ENCODE measurements at regions not wholly inside any gene's neighbourhood (a gene's known extent, or its start where the extent isn't known, plus 50 kb on each side); places are given as distances from the start of the nearest gene placed in this dataset.
"Not testable (repeated sequence)": the region's sequence is repeated elsewhere in the genome, so short reads cannot be mapped to it uniquely, and the experiment has no call there.

- intact Hi-C loops (cut with DNase I; ENCODE audit: low total_unique reads); H3K4me3 ChIP-seq; H3K36me3 ChIP-seq; H3K4me1 ChIP-seq; H3K27me3 ChIP-seq; H3K27ac ChIP-seq; H3K9me3 ChIP-seq; DNase-seq: not testable (repeated sequence)
- in situ Hi-C loops (cut with MboI; ENCODE audit: low pct_ligation_motif_present in 1 of 4, low pct_unique_long_range_greater_than_20kb in 1 of 4, low sequenced_read_pairs in 3 of 4): loop anchor here in 1 of 4 donors (25.0 kb wide), 1 partner anchor 351 kb away; no protein-coding TSS in a partner anchor
- WGBS, 2 donors (ENCODE audit: low coverage in 1 of 2): 61 to 67% methylated on average over 3 of the region's 3 CpGs
These were observed 69.1 kb downstream of the ZNF518B start for GRCh38 chr4:10388146-10388545.

GRCh38 chr4:10385994-10386394 is 71.2 kb downstream of the ZNF518B start:
- Histone ChIP-seq H3K4me3 (no peak overlapping the region), H3K27ac (no peak overlapping the region), H3K4me1 (peaks cover 0 to 7% (median 0%) of the 10 kb centered on the region in 4 donors), H3K9me3 (no peaks in the 10 kb centered on the region), H3K27me3 (no peaks in the 10 kb centered on the region), H3K36me3 (no peaks in the 10 kb centered on the region)
- whole genome bisulfite sequencing, 2 donors (ENCODE audit: low coverage in 1 of 2): 90 to 100% methylated on average over 1 to 3 of the region's 3 CpGs
- intact Hi-C loops (cut with DNase I; ENCODE audit: low total_unique reads): no loop called here
- no peak for TF ChIP-seq EP300 (IDR thresholded peaks at IDR 0.05; ENCODE audit: low read depth)
- DNase-seq: no peak
- in situ Hi-C loops (cut with MboI; ENCODE audit: low pct_ligation_motif_present in 1 of 4, low pct_unique_long_range_greater_than_20kb in 1 of 4, low sequenced_read_pairs in 3 of 4): loop anchor here in 1 of 4 donors (25.0 kb wide), 1 partner anchor 349 kb away; no protein-coding TSS in a partner anchor

GRCh38 chr4:10384974-10385373 is 72.3 kb downstream of the ZNF518B start:
- H3K36me3 ChIP-seq: no peaks in the 10 kb centered on the region
- intact Hi-C loops (cut with DNase I; ENCODE audit: low total_unique reads): no loop called here
- H3K27ac ChIP-seq: no peak overlapping the region
- H3K4me1 ChIP-seq: peaks cover 0 to 7% (median 0%) of the 10 kb centered on the region in 4 donors
- no peaks in the 10 kb centered on the region for H3K27me3 ChIP-seq
- H3K4me3 ChIP-seq: no peak overlapping the region
- no peak for DNase-seq
- in situ Hi-C loops (cut with MboI; ENCODE audit: low pct_ligation_motif_present in 1 of 4, low pct_unique_long_range_greater_than_20kb in 1 of 4, low sequenced_read_pairs in 3 of 4): loop anchor here in 1 of 4 donors (25.0 kb wide), 1 partner anchor 348 kb away; no protein-coding TSS in a partner anchor
- H3K9me3 ChIP-seq: no peaks in the 10 kb centered on the region
- TF ChIP-seq, protein P1, sequence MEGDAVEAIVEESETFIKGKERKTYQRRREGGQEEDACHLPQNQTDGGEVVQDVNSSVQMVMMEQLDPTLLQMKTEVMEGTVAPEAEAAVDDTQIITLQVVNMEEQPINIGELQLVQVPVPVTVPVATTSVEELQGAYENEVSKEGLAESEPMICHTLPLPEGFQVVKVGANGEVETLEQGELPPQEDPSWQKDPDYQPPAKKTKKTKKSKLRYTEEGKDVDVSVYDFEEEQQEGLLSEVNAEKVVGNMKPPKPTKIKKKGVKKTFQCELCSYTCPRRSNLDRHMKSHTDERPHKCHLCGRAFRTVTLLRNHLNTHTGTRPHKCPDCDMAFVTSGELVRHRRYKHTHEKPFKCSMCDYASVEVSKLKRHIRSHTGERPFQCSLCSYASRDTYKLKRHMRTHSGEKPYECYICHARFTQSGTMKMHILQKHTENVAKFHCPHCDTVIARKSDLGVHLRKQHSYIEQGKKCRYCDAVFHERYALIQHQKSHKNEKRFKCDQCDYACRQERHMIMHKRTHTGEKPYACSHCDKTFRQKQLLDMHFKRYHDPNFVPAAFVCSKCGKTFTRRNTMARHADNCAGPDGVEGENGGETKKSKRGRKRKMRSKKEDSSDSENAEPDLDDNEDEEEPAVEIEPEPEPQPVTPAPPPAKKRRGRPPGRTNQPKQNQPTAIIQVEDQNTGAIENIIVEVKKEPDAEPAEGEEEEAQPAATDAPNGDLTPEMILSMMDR (IDR thresholded peaks at IDR 0.05): no peak
- TF ChIP-seq EP300 (IDR thresholded peaks at IDR 0.05; ENCODE audit: low read depth): no peak
- no peak for TF ChIP-seq POLR2AphosphoS5 (IDR thresholded peaks at IDR 0.05)
- no peak for TF ChIP-seq POLR2A (IDR thresholded peaks at IDR 0.05)
- WGBS, 2 donors (ENCODE audit: low coverage in 1 of 2): 47 to 100% methylated on average over 1 of the region's 1 CpG

DNA sequence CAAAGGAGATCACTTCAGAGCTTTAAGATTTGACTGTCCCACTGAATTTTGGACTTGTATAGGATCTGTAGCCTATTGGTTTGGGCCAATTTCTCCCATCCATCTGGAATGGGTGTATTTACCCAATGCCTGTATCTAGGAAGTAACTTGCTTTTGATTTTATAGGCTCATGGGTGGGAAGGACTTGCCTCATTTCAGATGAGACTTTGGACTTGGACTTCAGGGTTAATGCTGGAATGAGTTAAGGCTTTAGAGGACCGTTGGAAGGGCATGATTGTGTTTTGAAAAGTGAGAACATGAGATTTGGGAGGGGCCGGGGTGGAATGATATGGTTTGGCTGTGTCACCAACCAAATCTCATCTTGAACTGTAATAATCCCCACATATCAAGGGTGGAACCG is 73.8 kb downstream of the ZNF518B start:
- no peaks in the 10 kb centered on the region for H3K9me3 ChIP-seq
- no peak for TF ChIP-seq POLR2AphosphoS5 (IDR thresholded peaks at IDR 0.05)
- TF ChIP-seq EP300 (IDR thresholded peaks at IDR 0.05; ENCODE audit: low read depth): no peak
- TF ChIP-seq, protein P1 (IDR thresholded peaks at IDR 0.05): no peak
- no peak for TF ChIP-seq POLR2A (IDR thresholded peaks at IDR 0.05)
- no peak overlapping the region for H3K27ac ChIP-seq
- in situ Hi-C loops (cut with MboI; ENCODE audit: low pct_ligation_motif_present in 1 of 4, low pct_unique_long_range_greater_than_20kb in 1 of 4, low sequenced_read_pairs in 3 of 4): loop anchor here in 1 of 4 donors (25.0 kb wide), 1 partner anchor 346 kb away; no protein-coding TSS in a partner anchor
- intact Hi-C loops (cut with DNase I; ENCODE audit: low total_unique reads): no loop called here
- H3K4me3 ChIP-seq: no peak overlapping the region
- H3K36me3 ChIP-seq: no peaks in the 10 kb centered on the region
- H3K27me3 ChIP-seq: no peaks in the 10 kb centered on the region
- DNase-seq: peak; percentile 11
- H3K4me1 ChIP-seq: peaks cover 0 to 7% (median 0%) of the 10 kb centered on the region in 4 donors
- 38 to 43% methylated on average over 2 to 3 of the region's 3 CpGs for WGBS, 2 donors (ENCODE audit: low coverage in 1 of 2)

GRCh38 chr4:10382171-10382570 is 75.1 kb downstream of the ZNF518B start:
- H3K36me3 ChIP-seq; intact Hi-C loops (cut with DNase I; ENCODE audit: low total_unique reads); H3K4me1 ChIP-seq; H3K4me3 ChIP-seq; H3K9me3 ChIP-seq; H3K27me3 ChIP-seq; H3K27ac ChIP-seq; DNase-seq: not testable (repeated sequence)
- in situ Hi-C loops (cut with MboI; ENCODE audit: low pct_ligation_motif_present in 1 of 4, low pct_unique_long_range_greater_than_20kb in 1 of 4, low sequenced_read_pairs in 3 of 4): loop anchor here in 1 of 4 donors (25.0 kb wide), 1 partner anchor 345 kb away; no protein-coding TSS in a partner anchor
- 86 to 97% methylated on average over 1 of the region's 1 CpG for WGBS, 2 donors (ENCODE audit: low coverage in 1 of 2)

GRCh38 chr4:10381146-10381545 is 76.1 kb downstream of the ZNF518B start:
- DNase-seq: no peak
- Histone ChIP-seq H3K4me3 (no peak overlapping the region), H3K27ac (no peak overlapping the region), H3K36me3 (no peaks in the 10 kb centered on the region), H3K9me3 (no peaks in the 10 kb centered on the region), H3K4me1 (peaks cover 0 to 7% (median 0%) of the 10 kb centered on the region in 4 donors), H3K27me3 (no peaks in the 10 kb centered on the region)
- WGBS, 2 donors (ENCODE audit: low coverage in 1 of 2): 81 to 89% methylated on average over 2 to 4 of the region's 4 CpGs
- in situ Hi-C loops (cut with MboI; ENCODE audit: low pct_ligation_motif_present in 1 of 4, low pct_unique_long_range_greater_than_20kb in 1 of 4, low sequenced_read_pairs in 3 of 4): loop anchor here in 1 of 4 donors (25.0 kb wide), 1 partner anchor 344 kb away; no protein-coding TSS in a partner anchor
- intact Hi-C loops (cut with DNase I; ENCODE audit: low total_unique reads): no loop called here
- TF ChIP-seq EP300 (IDR thresholded peaks at IDR 0.05; ENCODE audit: low read depth): no peak
- TF ChIP-seq, protein P1 (IDR thresholded peaks at IDR 0.05): no peak
- TF ChIP-seq POLR2A (IDR thresholded peaks at IDR 0.05): no peak
- TF ChIP-seq POLR2AphosphoS5 (IDR thresholded peaks at IDR 0.05): no peak

Measured in transverse colon (tissue), 4 donors.